OCI-LY1 (cell line): ENCODE measurements at regions not wholly inside any gene's neighbourhood (a gene's known extent, or its start where the extent isn't known, plus 50 kb on each side); places are given as distances from the start of the nearest gene placed in this dataset.
A peak's percentile ranks its signal among the peaks of the same experiment; 100 is the strongest.

ENCODE experiments used
- H2AFZ ChIP-seq: fragments of 200-600 bp; sonication (generic), shearing (Covaris generic); 2 replicates; pipeline ENCODE4 v1.6.0; 2014; ENCODE audit warnings: antibody characterized with exemption, mild to moderate bottlenecking, low read length
- H3F3A ChIP-seq: fragments of 200-600 bp; sonication (generic), shearing (Covaris generic); 2 replicates; pipeline ENCODE4 v1.6.0; 2014; ENCODE audit warnings: mild to moderate bottlenecking, antibody characterized with exemption, low read length, moderate library complexity; ENCODE audit not compliant: insufficient read depth
- H3K27ac ChIP-seq: fragments of 200-600 bp; sonication (generic); 2 replicates; pipeline ENCODE4 v1.5.1; 2014; ENCODE audit warnings: low read length, mixed run types, mild to moderate bottlenecking, low read depth; ENCODE audit not compliant: poor library complexity, severe bottlenecking
- H3K27me3 ChIP-seq: fragments of 200-600 bp; sonication (generic); 2 replicates; pipeline ENCODE4 v1.6.0; 2014; ENCODE audit warnings: antibody characterized with exemption, mild to moderate bottlenecking, low read length, moderate library complexity; ENCODE audit not compliant: insufficient read depth
- H3K36me3 ChIP-seq: fragments of 200-600 bp; sonication (generic); 2 replicates; pipeline ENCODE4 v1.6.1; 2014; ENCODE audit warnings: mild to moderate bottlenecking, antibody characterized with exemption, low read length, moderate library complexity, mixed read lengths; ENCODE audit not compliant: insufficient read depth
- H3K4me1 ChIP-seq: fragments of 200-600 bp; sonication (generic); 2 replicates; pipeline ENCODE4 v1.5.1; 2014; ENCODE audit warnings: mild to moderate bottlenecking, low read length, moderate library complexity; ENCODE audit not compliant: insufficient read depth, severe bottlenecking
- H3K4me2 ChIP-seq: fragments of 200-600 bp; sonication (generic), shearing (Covaris generic); 2 replicates; pipeline ENCODE4 v1.6.1; 2014; ENCODE audit warnings: low read length
- H3K4me3 ChIP-seq: fragments of 200-600 bp; sonication (generic); 2 replicates; pipeline ENCODE4 v1.5.1; 2014; ENCODE audit warnings: low read length, low read depth, mild to moderate bottlenecking, mixed read lengths; ENCODE audit not compliant: poor library complexity, severe bottlenecking
- H3K79me2 ChIP-seq: fragments of 200-600 bp; shearing (Covaris generic); 2 replicates; pipeline ENCODE4 v1.6.1; 2016; ENCODE audit warnings: mixed run types, low read length, mixed read lengths; ENCODE audit not compliant: insufficient read depth
- H3K9ac ChIP-seq: fragments of 200-600 bp; sonication (generic), shearing (Covaris generic); 2 replicates; pipeline ENCODE4 v1.6.1; 2014; ENCODE audit warnings: mild to moderate bottlenecking, low read length, mixed read lengths
- H3K9me2 ChIP-seq: fragments of 200-600 bp; sonication (generic), shearing (Covaris generic); 2 replicates; pipeline ENCODE4 v1.6.1; 2014; ENCODE audit warnings: low read depth, mild to moderate bottlenecking, low read length, mixed read lengths
- H3K9me3 ChIP-seq: fragments of 200-600 bp; shearing (Covaris generic); 2 replicates; pipeline ENCODE4 v1.6.1; 2014; ENCODE audit warnings: low read length, mixed read lengths
- H4K20me1 ChIP-seq: fragments of 200-600 bp; sonication (generic), shearing (Covaris generic); 2 replicates; pipeline ENCODE4 v1.6.0; 2016; ENCODE audit warnings: mild to moderate bottlenecking, low read length; ENCODE audit not compliant: insufficient read depth
- CTCF ChIP-seq: fragments of 200-600 bp; sonication (generic), shearing (Covaris generic); IDR thresholded peaks from 2 replicates; pipeline ENCODE4 v1.5.1; 2017; ENCODE audit warnings: mild to moderate bottlenecking, antibody characterized with exemption, low read length, moderate library complexity, mixed read lengths
- EZH2 ChIP-seq: fragments of 200-600 bp; sonication (generic), shearing (Covaris generic); IDR thresholded peaks from 2 replicates; pipeline ENCODE4 v1.8.0; 2017; ENCODE audit warnings: borderline replicate concordance, mixed run types, mild to moderate bottlenecking, antibody characterized with exemption, low read length, moderate library complexity, mixed read lengths

GRCh38 chr9:79250806-79251205 is 321.0 kb upstream of the TLE4 start:
- H3K9me3 ChIP-seq = no peaks in the 10 kb centered on the region
- H3K27me3 ChIP-seq = no peaks in the 10 kb centered on the region
- H4K20me1 ChIP-seq = no peaks in the 10 kb centered on the region
- no peaks in the 10 kb centered on the region for H3K79me2 ChIP-seq
- H3K4me2 ChIP-seq = no peak overlapping the region
- no peak overlapping the region for H2AFZ ChIP-seq
- H3K9ac ChIP-seq = no peak overlapping the region
- no peak for TF ChIP-seq EZH2
- TF ChIP-seq CTCF = no peak
- no peak overlapping the region for H3K27ac ChIP-seq
- no peaks in the 10 kb centered on the region for H3K4me1 ChIP-seq
- no peaks in the 10 kb centered on the region for H3K9me2 ChIP-seq
- no peaks in the 10 kb centered on the region for H3F3A ChIP-seq
- H3K36me3 ChIP-seq = no peaks in the 10 kb centered on the region
- H3K4me3 ChIP-seq = no peak overlapping the region

GRCh38 chr9:79254900-79255650 is 316.7 kb upstream of the TLE4 start:
- H3K9me2 ChIP-seq = no peaks in the 10 kb centered on the region
- H3K4me3 ChIP-seq = no peak overlapping the region
- H3K27me3 ChIP-seq = no peaks in the 10 kb centered on the region
- H3K79me2 ChIP-seq = no peaks in the 10 kb centered on the region
- no peaks in the 10 kb centered on the region for H3F3A ChIP-seq
- H4K20me1 ChIP-seq = no peaks in the 10 kb centered on the region
- H3K27ac ChIP-seq = no peak overlapping the region
- H2AFZ ChIP-seq = no peak overlapping the region
- H3K4me2 ChIP-seq = no peak overlapping the region
- TF ChIP-seq EZH2 (no peak), CTCF (peak; percentile 17; the same call in 1 of the 2 replicates)
- no peaks in the 10 kb centered on the region for H3K4me1 ChIP-seq
- H3K36me3 ChIP-seq = no peaks in the 10 kb centered on the region
- no peak overlapping the region for H3K9ac ChIP-seq
- H3K9me3 ChIP-seq = no peaks in the 10 kb centered on the region

- Histone ChIP-seq H3K4me2 (no peak overlapping the region), H3F3A (no peaks in the 10 kb centered on the region), H3K79me2 (no peaks in the 10 kb centered on the region), H3K36me3 (no peaks in the 10 kb centered on the region), H4K20me1 (no peaks in the 10 kb centered on the region), H3K9me2 (no peaks in the 10 kb centered on the region), H3K4me3 (no peak overlapping the region), H3K9ac (no peak overlapping the region), H3K27me3 (no peaks in the 10 kb centered on the region), H2AFZ (no peak overlapping the region), H3K9me3 (no peaks in the 10 kb centered on the region), H3K4me1 (no peaks in the 10 kb centered on the region), H3K27ac (no peak overlapping the region)
- TF ChIP-seq EZH2 = no peak
- no peak for TF ChIP-seq CTCF
These were observed 316.0 kb upstream of the TLE4 start for GRCh38 chr9:79255651-79256260.
